SHP77 treated with DMSO at 0.1 percent for 48 hours (cell line): ENCODE measurements at regions not wholly inside any gene's neighbourhood (a gene's known extent, or its start where the extent isn't known, plus 50 kb on each side); places are given as distances from the start of the nearest gene placed in this dataset.

Source experiments
- DNase-seq: peaks from one replicate; lab custom pipeline; 2025; lab: John Stamatoyannopoulos, UW

DNA sequence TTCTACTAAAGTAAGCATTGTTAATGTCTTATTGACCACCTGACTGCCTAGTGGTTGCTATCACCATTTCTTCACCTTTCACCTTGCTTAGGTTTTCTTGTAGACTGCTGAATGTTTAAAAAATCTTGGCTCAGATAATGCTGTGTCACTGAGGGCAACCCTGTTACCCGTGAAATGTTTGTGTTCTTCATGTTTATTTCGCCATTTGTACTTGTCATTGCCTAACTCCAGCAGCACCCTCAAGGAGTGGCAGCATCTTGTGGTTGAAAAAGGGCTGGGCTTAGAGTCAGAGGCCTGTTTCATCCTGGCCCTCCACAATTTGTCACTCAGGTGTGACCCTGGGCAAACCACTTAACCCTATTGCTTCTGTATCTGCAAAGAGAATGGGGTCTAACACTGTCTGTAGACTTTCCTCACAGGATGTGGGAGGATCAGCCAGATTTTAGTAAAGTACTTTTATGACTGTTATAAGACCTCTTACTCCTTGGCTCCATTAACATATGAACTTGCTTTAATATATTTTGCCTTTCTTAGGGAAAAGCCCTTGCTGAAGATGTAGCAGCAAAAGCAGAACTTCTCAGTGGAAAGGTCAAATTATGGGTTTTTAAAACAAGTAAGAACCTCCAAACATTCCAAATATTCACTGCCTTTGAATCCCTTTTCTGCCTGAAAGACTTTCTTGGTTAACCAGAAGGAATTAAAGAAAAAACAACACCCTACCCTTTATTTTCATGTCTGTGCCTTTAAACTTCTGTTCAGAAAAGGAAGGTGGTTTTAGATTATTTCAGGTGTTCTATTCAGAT is 154.5 kb upstream of the C11orf87 start:
- no peak for DNase-seq

DNA sequence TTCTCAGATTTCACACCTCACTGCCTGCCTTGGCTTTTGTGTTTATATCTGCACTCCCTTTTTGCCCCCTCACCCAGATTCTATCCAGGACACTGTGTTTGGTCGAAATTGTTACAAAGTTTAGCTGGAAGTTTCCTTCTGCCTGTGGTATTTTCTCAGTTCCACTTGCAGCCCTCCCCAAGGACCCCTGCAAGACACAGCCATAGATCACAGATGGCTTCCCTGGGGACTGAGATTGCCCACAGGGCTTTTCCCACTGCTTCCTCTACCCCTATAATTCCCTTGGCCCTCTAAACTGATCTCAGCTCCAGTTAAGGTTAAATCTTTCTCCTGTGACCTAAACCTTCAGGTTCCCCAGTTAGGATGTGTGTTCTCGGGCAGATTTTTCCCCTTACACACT is 146.1 kb upstream of the C11orf87 start:
- no peak for DNase-seq

DNA sequence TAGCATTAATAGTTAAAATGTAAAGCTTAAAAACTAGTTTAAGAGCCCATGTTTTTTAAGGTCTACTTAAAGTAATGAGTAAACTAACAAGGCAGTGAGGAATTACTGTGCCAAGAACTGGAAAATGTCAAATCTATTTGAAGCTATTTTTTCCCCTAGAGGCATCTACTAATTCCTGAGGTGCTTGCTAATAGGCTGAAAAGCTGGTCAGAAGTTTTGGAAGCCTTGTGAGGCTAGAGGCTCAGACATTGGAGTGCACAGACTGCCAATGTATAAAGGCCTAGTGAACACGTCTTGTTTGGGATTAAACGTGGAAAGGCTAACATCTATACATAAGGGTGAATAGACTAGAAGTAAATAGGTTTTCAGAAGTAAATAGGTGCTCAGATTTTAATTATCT is 136.5 kb upstream of the C11orf87 start:
- DNase-seq, result no peak

DNA sequence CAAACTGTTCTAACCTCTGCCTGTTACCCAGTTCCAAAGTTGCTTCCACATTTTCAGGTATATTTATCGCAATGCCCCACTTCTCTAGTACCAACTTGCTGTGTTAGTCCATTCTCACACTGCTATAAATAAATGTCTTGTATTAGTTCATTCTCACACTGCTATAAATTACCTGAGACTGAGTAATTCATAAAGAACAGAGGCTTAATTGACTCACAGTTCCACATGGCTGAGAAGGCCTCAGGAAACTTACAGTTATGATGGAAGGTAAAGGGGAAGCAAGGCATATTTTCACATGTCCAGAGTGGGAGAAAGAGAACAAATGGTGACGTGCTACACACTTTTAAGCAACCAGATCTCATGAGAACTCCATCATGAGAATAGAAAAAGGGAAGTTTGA is 130.4 kb upstream of the C11orf87 start:
- no peak for DNase-seq

DNA sequence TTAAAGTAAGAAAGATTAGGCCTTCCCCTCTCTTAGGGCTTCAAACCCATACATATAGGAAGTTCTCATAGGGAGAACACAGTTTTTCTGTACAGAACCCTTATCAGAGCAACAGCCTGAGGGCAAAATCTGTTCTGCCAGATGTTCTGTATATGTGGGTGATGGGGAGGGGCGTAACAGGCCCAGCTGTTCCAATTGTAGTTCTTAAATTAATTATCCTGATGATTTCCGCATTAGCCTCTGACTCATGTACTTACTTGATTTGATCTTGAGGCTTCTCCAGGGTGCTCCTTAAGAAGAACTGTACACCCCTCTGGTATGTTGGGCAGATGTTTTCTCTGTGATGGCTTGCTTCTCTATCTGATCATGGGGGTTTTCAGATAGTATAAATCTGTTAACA is 123.1 kb upstream of the C11orf87 start:
- no peak for DNase-seq

DNA sequence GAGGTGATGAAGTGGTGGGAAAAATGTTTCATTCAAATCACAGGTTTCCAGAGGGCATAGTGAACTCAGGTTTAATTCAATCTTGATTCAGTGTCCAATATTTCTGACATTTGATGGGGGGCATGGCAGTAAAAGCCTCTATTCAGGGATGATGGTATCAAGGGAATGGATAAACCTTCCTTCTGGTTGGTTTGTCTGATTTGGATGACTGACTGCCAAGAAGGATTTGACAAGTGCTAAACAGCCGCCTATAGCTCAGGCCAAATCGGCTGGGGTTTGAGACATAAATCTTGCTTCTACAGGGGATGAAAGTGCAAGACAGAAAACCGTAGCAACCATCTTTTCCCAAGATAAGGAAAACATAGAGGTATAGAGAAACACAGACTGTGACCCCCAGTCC is 121.8 kb upstream of the C11orf87 start:
- DNase-seq, result no peak

DNA sequence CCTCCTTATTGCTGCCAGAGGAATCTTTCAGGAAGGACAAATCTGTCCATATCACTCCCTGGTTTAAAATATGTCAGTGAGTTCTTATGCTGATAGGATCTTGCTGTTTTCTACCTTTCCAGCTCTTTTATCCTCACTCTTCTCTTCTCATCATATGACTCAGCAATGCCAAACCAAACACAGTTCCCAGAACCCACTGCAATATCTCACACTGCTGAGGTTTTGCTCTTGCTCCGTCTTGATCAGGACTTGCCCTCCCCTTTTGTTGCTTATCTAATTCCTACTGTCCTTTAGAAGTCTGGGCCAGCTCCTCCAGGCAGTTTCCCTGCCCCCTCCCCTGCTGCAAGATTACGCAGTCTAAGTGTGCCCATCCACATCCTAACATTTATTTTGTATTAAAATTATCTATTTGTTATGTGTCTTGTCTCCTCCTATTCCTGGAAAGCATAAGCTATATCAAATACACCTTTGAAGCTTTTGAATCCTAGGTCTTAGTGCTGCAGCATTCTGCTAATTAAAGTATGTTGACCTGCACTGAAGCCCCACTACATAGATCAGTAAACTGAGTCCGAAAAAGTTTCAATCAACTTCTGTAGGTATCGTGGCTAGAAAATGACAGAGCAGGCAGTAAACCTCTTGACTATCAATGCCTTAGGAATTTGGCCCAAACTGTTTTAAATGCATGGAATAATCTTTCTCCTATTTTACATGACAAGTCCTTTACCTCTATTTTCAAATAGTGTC is 119.2 kb upstream of the C11orf87 start:
- no peak for DNase-seq

DNA sequence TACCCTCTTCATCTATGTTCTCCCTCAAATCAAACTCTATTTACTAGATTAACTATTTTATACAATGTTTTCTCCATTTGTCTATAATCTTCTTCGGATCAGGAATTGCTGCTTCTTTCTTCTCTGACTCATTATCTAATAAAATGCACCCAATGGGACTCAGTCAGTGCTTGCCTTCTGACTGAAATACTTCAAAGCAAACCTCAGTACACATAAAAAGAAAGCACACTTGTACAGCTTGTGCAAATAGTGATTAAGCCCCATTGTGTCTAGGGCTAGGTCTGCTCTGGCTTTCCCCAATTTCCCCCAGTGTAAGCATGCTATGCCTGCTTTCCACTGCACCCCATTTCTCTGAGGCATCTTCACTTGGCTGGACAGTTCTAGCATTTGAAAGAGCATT is 118.6 kb upstream of the C11orf87 start:
- no peak for DNase-seq

DNA sequence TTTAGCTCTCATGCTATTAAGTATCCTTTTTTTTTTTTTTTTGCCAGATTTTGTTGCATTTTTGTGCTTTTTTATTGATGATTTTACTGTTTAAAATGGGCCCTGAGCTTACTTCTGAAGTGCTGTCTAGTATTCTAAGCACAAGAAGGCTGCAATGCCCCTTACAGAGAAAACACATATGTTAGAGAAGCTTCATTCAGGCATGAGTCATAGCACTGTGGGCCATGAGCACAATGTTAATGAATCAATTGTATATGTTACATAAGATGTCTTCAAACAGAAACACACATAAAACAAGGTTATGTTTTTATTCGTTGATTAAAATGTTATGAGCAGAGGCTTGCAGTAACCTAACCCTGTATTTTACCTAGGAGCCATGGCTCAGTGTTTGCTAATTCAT is 117.8 kb upstream of the C11orf87 start:
- no peak for DNase-seq

DNA sequence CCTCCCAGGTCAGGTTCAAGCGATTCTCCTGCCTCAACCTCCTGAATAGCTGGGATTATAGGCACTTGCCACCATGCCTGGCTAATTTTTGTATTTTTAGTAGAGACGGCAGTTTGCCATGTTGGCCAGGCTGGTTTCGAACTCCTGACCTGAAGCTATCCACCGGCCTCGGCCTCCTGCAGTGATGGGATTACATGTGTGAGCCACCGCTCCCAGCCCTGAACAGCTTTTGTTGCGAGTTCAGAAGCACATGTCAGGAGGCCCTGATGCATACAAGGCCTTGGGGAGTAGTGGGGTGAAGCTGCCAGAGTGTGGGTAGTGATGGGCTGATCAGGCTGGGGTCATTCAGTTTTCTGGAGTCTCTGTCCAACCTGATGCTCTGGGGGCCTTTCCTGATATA is 117.0 kb upstream of the C11orf87 start:
- no peak for DNase-seq

DNA sequence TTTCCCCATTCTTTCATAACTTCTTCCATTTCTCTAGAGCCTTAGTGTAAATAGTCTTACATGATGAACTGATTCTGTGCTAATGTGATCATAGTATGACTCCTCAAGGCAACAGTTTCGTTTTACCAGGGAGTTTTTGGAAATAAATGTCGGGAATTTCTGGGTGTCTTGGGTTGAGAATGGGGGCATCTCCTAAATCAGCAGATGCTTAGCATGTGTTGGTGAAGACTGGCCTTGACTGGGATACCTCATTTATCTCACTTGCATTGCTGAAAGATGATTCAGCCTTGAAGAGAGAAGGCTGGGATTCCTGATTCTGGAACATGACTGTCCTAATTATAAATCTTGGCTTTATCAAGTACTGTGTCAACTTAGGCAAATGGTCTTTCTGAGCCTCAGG is 115.7 kb upstream of the C11orf87 start:
- no peak for DNase-seq

DNA sequence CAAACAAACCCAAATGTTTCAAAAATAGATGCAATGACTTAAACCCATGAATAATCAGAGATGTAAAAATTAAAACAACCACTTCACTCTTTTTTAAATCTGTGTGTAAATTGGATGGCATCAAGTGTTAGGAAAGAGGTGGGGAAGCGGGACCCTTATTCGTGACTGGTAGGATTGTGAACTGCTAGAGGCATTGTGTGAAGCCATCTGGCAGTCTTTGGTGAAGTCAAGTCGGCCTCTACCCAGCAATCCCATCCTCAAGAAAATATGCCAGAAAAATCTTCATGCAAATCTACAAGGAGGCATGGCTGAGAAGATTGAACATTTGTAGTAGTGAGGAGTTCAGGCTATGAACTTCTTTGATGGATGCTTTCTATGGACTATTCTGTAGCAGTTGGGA is 114.6 kb upstream of the C11orf87 start:
- DNase-seq, result no peak

DNA sequence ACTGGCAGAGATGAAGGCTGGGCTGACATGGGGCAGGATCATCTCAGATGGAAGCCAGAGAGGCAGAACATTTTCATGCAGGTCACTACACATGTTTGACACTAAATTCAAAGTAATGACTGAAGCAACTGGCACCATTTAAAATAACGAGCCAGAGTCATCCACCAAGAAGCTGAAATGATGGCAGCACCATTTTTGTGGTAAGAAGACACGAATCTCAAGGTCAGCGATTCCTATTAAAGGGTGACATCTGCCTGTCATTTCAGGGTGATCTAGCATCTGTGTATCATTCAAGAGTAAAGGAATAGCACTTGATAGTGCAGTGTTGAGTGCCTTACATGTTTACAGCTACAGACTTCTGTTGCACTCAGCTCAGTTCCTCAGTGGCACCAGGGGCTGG is 113.4 kb upstream of the C11orf87 start:
- no peak for DNase-seq

DNA sequence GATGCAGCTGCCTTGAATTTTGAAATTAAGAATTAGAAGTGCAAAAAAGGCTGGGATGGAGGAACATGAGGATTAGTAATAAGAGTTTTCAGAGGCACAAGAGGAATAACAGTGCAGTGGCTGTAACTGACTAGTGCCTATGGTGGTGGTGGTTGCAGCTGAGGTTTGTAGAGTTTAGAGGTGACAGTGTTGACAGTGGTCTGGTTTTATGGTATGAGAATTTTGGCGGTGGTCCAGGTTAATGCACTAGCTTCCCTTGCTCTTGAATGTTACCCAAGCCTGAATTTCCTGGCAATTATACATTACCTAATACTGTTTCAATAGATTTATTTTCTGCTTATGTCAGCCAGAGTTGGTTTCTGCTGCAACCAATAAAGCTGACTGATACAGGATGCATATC is 112.8 kb upstream of the C11orf87 start:
- peak; percentile 81 for DNase-seq

DNA sequence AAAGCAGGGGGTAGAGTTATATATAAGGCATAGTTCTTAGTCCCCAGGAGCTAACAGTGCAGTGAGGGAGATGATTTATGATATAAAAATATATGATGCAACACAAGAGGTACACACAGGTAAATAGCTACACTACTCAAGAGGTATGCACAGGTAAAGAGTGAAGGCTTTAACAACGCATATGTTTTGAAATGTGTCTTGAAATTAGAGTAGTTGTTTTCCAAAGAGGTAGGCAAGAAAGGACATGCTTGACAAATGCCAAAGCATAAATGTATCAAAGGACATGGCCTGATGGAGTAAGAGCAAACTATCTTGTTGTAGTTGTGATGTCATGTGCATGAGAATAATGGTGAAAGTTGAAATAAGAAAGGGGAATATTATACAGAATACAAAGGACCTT is 104.3 kb upstream of the C11orf87 start:
- no peak for DNase-seq

DNA sequence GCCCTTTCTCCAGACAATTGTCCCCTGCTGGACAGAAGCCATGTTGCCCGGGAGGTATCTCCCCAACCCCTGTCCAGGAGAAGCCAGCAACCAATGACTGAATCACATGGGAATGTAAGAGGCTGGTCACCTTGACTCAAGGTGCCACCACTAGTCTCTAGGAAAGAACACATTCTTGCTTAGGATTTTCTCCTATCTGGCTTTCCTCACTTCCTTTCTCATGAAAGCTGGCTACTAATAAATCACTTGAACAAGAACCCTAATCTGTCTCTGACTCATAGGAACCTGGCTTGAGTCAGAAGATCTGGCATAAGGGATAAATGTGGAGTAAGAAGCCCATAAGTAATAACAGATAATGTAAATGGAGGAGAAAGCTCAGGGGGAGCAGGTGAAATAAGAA is 101.4 kb upstream of the C11orf87 start:
- no peak for DNase-seq

DNA sequence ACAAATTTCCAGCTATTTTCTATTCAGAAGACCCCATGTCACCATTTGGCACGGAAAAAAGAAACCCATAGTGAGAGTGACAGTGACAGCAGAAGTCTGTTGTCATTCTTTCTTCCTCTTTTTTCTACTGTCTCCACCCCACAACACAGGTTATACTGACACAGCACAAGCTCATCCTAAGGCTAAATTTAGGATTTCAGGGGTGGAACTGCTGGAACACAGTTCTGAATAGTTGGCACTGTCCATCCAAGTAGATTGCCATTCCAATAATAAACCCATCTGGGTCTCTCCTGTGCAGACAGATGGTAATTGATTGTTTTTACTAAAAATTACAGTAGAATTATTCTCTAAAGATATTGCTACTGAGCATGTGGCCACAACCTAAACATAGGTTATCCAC is 95.2 kb upstream of the C11orf87 start:
- no peak for DNase-seq

DNA sequence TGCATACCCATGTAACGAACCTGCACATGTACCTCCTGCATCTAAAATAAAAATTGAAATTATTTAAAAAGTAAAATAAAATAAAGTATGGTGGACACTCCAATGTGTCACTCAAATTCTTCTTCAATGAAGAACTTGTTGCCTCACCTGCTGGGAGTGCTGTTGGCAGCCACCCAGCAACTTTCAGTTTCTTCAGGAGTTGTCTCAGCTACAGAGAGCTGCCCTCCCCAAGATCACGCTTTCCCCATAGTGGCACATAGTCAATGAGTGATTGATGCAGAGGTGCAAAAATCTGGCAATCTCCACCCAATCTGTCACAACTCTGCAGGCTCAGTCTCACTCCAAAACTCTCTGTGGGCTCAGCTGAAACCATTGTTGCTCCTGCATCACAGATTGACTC is 92.3 kb upstream of the C11orf87 start:
- DNase-seq, result no peak

DNA sequence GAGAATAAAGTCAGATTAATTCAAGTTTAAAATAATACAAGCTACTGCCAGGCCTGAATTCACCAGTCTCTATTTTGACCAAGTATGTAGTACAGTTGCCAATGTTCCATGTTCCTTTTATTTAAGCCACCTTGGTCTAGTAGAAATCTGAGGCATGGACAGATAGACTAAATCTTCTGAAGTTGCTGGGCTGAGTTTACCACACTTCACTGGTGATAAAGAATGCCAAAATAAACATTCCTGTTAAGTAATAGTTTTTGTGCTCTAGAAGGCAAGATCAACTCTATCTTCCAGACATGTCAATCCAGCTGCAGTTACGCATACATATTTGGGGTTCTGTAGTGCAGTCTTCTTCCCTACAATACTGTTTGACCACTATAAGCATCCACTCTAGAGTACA is 83.9 kb upstream of the C11orf87 start:
- no peak for DNase-seq

DNA sequence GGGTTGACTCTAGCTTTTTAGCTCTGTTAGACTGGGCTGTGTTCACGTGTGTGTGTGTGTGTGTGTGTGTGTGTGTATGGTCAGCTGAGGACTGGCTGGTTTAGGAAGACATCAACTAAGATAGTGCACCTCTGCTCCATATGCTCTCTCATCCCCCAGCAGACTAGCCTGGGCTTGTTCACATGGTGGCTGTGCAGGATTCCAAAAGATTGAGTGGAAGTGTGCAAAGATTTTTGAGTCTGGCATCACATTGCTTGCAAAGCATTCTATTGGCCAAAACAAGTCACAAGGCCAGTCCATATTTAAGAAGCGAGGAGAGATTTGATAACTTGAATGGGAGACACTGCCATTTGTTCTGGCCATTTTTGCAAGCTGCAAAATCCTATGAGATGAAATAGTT is 79.7 kb upstream of the C11orf87 start:
- DNase-seq, result no peak

DNA sequence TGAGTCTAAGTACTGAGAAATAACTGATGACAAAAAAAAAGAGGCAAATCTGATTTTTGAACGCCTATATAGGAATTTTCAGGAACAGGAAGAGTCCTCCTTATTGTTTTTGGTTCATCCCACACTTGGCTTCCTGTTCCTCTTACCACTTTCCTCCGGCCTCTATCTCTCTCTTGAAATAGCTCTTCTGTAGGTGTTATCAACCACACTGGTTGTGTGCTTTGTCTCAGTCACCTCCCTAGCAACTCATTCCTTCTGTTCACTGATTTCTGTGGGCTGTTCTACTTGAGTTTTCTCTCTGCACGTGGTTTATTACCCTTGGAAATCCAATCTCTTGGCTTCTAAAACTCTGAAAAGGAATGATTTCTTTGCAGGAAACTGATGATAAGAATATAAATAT is 78.7 kb upstream of the C11orf87 start:
- no peak for DNase-seq

DNA sequence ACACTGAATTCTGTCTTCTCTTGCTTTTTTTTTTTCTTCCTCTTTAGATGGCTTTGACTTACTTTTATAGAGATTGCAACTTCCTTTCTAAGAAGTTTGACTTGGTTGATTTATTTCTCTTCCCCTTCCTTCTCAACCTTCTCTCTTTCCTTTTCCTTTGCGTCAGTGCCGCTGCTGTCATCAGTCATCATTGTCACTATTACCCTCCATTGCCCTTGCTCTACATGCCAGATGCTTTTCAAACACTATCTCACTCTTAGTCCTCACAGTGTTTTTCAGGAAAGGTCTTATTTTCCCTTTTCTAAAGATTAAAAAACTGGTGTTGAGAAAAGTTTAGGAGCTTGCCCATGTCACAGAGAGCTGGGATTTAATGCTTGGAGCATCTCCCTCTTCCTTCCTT is 74.7 kb upstream of the C11orf87 start:
- no peak for DNase-seq

DNA sequence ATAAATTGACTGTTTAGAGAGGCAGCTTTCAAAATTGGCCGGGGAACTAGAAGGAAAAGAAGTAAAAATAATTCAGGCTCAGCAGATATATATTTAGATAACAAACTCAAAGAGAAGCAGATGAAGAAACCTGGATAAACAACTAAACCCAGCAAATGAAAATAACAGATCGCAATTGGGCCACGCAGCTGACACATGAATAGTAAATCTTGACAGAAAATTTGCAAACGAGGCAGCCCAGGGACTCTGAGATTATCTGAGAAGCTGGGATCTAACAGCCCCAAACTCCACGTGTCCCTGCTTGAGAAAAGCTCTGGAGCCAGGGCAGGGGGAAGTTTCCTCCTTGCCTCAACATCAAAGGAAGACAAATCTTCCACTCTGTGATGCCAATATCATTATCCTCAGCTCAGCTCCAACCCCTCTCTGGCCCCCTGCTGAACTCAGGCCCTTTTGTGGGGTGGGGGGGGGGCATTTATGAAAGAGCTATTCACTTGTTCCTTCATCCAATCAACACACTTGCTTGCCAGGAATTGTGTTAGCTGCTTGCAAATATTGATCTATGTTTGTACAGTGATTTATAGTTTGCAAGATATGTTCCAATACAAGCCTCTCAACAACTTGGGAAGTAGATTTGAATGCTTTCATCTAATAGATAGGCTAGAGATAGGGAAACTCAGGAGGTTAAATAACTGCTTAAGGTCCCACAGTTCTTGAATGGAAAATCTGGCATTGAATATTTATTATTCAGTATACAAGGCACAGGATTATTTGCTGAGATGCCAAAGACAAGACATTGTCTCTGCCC is 72.5 kb upstream of the C11orf87 start:
- no peak for DNase-seq
